Erythroblast (primary cell): ENCODE measurements at regions not wholly inside any gene's neighbourhood (a gene's known extent, or its start where the extent isn't known, plus 50 kb on each side); places are given as distances from the start of the nearest gene placed in this dataset.

ENCODE experiments used
- GATA1 ChIP-seq: IDR thresholded peaks from 2 replicates; pipeline ENCODE4 v1.6.1; 2011; ENCODE audit warnings: low read depth, mild to moderate bottlenecking, control low read depth, low read length, moderate library complexity
- POLR2A ChIP-seq: IDR thresholded peaks from 2 replicates; pipeline ENCODE4 v1.6.1; 2011; ENCODE audit warnings: mild to moderate bottlenecking, low read length

- TF ChIP-seq POLR2A, result no peak
- no peak for TF ChIP-seq GATA1
Observed at GRCh38 chr9:115808695-115809094, 344.9 kb upstream of the PAPPA start.
